HG03066 (cell line): ENCODE measurements at regions not wholly inside any gene's neighbourhood (a gene's known extent, or its start where the extent isn't known, plus 50 kb on each side); places are given as distances from the start of the nearest gene placed in this dataset.
"Not testable (repeated sequence)": the region's sequence is repeated elsewhere in the genome, so short reads cannot be mapped to it uniquely, and the experiment has no call there.

Source experiments
- ATAC-seq: cut with Tn5 transposase; IDR thresholded peaks from one replicate; pipeline ENCODE4 v1.9.1; 2021; ENCODE audit warnings: low read depth; ENCODE audit not compliant: unreplicated experiment

DNA sequence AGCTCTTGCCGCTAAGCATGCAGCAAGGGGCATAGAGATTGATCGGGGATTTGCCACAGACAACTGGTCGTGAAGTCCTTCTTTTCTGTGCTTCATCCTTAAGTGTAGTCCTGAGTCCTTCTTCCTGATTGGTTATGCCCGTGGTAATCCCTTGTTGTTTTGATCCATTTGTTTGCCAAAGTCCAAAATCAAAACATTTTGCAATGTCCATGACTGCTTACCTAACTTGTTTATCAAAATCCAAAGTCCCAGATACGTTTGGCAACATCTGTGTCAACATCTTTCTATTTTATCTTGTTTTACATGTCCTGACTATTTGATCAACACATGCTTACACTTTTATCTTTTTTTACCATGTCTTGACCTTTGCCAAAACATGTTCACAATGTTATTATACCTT lies 229.0 kb upstream of the ZNF804A start:
- no peak for ATAC-seq

DNA sequence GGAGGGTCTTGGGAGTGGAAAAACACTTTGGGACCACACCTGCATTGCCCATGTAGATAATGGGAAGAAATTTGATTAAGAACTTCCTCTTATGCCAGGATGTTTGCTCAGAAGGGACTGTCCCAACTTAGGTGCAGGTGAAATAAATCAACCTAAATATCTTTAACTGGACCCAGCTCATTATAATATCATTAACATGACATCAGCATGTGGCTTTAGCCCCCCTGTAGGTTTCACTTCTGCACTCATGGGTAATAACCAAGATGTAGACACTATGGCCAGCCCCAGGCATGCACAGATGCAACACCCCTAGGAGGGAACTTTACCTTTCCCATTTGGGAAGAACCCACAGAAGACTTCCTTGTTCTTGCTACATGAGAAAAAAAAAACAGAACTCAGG lies 227.4 kb upstream of the ZNF804A start:
- ATAC-seq = no peak

- ATAC-seq = no peak
Observed at GRCh38 chr2:184371641-184372040, 226.7 kb upstream of the ZNF804A start.

DNA sequence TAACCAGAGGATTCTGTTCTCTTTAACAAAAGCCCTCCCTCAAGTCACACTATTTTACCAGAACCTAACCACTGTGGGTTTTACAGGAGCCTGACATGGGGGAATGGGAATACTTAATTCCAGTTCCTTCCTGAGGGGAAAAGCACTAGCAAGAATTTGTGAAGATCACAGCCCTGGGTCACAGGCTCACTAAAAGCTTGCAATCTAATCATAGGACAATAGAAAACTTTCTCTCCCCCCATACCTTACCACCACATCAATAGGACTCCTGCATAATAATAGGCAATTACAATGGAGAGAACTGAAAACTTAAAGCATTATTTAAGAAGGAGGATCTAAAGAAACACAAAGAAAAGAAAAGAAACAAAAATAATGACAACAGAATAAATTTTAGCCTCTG lies 225.8 kb upstream of the ZNF804A start:
- ATAC-seq = no peak

DNA sequence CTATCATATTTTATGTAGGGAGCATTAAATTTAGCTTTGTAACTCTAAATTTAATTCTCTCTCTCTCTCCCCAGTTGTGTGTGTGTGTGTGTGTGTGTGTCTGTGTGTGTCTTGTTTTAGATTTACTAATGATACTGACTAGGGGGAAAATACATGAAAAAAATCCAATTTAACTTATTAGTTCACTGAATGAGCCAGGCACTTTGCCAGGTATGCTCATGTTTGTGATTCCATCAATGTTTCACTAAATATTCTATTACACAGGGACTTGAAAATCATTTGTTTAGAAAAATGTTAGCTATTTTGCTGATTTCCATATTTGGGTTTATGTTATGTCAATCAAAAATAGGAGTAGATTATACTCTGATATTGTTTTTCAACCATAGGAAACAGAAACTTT lies 203.7 kb upstream of the ZNF804A start:
- ATAC-seq = no peak

GRCh38 chr2:184402381-184402780 lies 195.9 kb upstream of the ZNF804A start:
- ATAC-seq = no peak

DNA sequence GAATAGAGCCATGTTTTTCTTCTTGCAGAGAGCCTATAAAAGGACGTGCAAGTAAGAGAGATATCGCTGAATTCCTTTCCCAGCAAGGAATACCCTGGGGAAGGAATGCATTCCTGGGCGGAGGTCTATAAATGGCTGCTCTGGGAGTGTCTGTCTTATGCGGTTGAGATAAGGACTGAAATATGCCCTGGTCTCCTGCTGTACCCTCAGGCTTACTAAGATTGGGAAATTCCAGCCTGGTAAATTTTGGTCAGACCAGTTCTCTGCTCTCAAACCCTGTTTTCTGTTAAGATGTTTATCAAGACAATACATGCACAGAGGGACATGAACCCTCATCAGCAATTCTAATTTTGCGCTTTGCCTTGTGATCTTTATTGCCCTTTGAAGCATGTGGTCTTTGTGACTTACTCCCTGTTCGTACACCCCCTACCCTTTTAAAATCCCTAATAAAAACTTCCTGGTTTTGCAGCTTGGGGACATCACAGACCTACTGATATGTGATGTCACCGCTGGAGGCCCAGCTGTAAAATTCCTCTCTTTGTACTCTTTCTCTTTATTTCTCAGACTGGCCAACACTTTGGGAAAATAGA lies 191.2 kb upstream of the ZNF804A start:
- ATAC-seq = not testable (repeated sequence)

GRCh38 chr2:184410160-184410559 lies 188.2 kb upstream of the ZNF804A start:
- no peak for ATAC-seq

DNA sequence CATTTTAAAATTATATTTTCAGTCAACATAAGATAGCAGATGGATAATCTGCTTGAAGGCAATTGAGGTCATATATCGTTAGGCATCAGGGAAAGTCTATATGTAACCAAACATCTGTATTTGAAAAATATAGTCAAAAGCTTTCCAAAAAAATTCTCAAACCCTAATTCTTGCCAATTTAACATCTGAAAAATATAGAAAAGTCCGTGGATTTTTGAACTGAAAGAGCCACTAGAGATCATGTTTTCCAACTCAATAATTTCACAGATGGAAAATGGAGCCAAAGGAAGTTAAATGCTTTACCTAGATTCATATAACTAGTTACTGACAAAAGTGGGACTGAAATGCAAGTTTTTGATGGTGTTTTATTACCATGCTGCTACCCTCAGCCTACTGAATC lies 185.1 kb upstream of the ZNF804A start:
- ATAC-seq = no peak

DNA sequence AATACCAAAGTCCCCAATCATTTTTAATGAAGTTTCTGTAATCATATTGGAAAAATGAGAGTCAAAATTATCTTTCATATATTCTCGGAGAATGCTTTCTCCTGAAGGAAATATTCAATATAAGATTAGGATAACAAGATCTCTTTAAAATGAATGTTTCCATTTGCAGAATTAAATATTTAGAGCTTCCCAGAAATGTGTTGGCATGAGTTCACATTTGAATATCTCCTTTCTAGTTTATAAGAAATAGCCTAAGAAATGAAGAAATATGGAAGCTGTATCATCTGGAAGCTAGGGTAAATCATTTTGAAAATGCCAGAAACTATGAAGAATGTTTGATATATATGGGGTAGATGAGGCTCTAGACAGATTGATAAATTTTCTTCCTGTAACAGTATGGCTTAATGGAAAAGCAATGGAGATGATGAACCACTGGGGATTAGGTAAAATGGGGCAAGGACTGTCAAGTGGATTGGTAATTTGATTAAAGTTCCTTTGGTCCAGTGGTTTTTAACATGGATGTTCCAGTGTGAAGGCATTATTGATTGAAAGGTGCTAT lies 184.6 kb upstream of the ZNF804A start:
- no peak for ATAC-seq

- no peak for ATAC-seq
Observed at GRCh38 chr2:184416146-184416913, 182.0 kb upstream of the ZNF804A start.

DNA sequence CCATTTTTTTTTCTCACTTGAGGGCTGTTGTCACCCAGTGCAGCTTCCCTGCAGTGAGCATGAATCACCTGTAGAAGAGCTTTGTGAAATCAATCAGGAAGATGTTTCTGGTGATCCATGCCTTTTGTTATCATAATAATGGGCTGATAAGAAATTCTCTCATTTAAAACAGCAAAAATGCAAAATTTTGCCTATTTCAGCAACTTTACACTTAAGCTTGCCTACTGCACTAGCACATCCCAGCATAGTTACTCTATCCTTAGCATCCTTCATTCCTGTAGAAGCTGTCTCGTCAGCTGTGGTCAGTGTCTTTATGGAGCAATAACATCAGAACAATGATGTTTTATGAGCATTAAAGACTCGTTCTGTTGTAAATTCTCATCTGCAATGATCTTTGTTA lies 178.6 kb upstream of the ZNF804A start:
- ATAC-seq = no peak

GRCh38 chr2:184421456-184421855 lies 176.9 kb upstream of the ZNF804A start:
- not testable (repeated sequence) for ATAC-seq

DNA sequence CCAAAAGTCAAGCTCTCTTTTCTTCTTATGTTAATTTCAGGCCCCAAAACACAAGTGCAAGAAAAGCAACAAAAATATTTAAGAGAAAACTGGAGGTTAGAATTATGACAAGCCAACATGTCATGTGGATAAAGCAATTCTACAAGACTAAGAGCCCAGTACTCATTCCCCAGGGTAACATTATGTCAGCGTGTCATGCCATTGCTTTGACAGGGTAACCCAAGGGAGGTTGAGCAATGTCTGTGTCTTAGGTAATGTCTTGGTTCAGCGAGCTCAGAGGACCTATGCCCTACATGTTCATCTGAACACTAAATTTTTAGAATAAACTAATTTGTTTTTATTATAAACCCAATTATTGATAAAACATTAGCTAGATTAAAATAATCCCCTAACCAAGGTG lies 173.2 kb upstream of the ZNF804A start:
- ATAC-seq = no peak

GRCh38 chr2:184444217-184444616 lies 154.1 kb upstream of the ZNF804A start:
- ATAC-seq = peak; percentile 96

DNA sequence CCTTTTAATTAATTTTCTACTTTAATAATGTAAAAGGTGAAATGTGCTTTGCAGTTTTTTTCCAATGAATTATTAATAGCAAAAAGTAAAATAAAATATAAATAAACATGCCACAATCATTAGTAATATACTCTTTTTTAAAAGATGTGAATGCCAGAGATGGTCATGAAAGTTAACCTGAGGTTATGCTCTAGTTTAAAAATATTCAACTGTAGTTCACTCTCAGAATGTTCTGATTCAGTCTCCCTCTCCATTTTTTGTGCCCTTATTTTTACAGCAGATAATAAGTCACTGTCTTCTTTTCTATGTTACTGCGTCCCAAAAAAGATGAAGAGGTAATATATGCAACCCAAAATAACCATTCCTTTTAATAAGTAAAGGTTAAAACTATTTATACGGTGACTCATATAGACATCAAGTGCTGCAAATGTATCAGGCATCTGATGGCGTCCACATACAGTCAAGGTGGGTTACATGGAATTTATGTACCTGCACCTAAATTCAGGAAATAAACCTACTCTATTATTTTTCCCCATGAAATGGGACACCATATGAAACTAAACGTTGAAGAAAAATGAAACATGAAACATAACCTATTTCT lies 153.6 kb upstream of the ZNF804A start:
- peak; percentile 43 for ATAC-seq

DNA sequence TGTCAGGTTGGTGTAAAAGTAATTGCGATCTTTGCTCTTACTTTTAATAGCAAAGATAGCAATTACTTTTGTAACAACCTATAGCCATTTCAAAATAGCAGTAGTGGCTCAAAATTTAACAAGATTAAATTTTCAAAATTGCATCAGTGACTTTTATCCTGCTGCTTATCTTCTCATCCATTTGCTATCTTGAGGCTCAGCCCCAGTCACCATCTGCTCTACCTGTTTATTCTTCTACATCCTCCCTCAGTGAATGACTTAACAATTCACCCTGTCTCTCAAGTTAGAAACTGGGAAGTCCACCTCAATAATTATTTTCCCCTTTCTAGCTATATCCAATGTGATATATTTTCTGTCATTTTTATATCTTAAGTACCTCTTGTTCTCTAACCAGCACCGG lies 148.6 kb upstream of the ZNF804A start:
- no peak for ATAC-seq

GRCh38 chr2:184452907-184453306 lies 145.4 kb upstream of the ZNF804A start:
- ATAC-seq = peak; percentile 32

GRCh38 chr2:184455624-184456023 lies 142.7 kb upstream of the ZNF804A start:
- ATAC-seq = no peak

- not testable (repeated sequence) for ATAC-seq
Observed at GRCh38 chr2:184456693-184457092, 141.6 kb upstream of the ZNF804A start.

- ATAC-seq = no peak
Observed at GRCh38 chr2:184463102-184463865, 135.0 kb upstream of the ZNF804A start.
